IMR-90 (cell line): ENCODE measurements at regions not wholly inside any gene's neighbourhood (a gene's known extent, or its start where the extent isn't known, plus 50 kb on each side); places are given as distances from the start of the nearest gene placed in this dataset.

Source experiments
- ATAC-seq: fragments of 200-7000 bp; cut with Tn5 transposase; 2 replicates; pipeline ENCODE4 v1.9.1; 2020; ENCODE audit warnings: low read depth, mild to moderate bottlenecking, moderate library complexity
- BruUV-seq: library from RNA; stranded (reverse); fragments of 400-500 nt; replicated peaks from 2 replicates; lab custom pipeline; 2021; lab: Mats Ljungman, UMichigan
- CTCF ChIA-PET: fragments of 300-600 bp; formaldehyde crosslinking; extraction: SDS; loops from one replicate; lab custom pipeline; 2021; ENCODE audit warnings: antibody characterized with exemption; lab: Yijun Ruan, JAX
- POLR2A ChIA-PET: fragments of 300-600 bp; sonication (Branson Sonifier 250); formaldehyde crosslinking; loops from one replicate; lab custom pipeline; 2022; ENCODE audit warnings: antibody characterized with exemption; ENCODE audit not compliant: unreplicated experiment; lab: Charles Lee
- DNase-seq: peaks from one replicate; pipeline ENCODE4 v3.0.0; 2013
- H2AFZ ChIP-seq: replicated peaks from 2 replicates; pipeline ENCODE3; 2013; ENCODE audit warnings: low read length, mild to moderate bottlenecking; ENCODE audit not compliant: poor library complexity
- H2AK5ac ChIP-seq: 2 replicates; pipeline ENCODE4 v1.6.1; 2013; ENCODE audit warnings: low read depth, low read length, inconsistent platforms
- H2AK9ac ChIP-seq: replicated peaks from 2 replicates; pipeline ENCODE3; 2013; ENCODE audit warnings: mild to moderate bottlenecking, low read depth, low read length, moderate library complexity; ENCODE audit not compliant: poor library complexity
- H2BK120ac ChIP-seq: 2 replicates; pipeline ENCODE4 v1.6.1; 2013; ENCODE audit warnings: low read depth, low read length, inconsistent platforms
- H2BK15ac ChIP-seq: 3 replicates; pipeline ENCODE4 v1.6.1; 2013; ENCODE audit warnings: low read depth, low read length, inconsistent platforms
- H2BK20ac ChIP-seq: 2 replicates; pipeline ENCODE4 v1.6.1; 2013; ENCODE audit warnings: low read depth, mild to moderate bottlenecking, inconsistent platforms, low read length, moderate library complexity
- H2BK5ac ChIP-seq: 2 replicates; pipeline ENCODE4 v1.6.1; 2013; ENCODE audit warnings: mild to moderate bottlenecking, low read depth, low read length, inconsistent platforms; ENCODE audit not compliant: poor library complexity, severe bottlenecking
- H3K14ac ChIP-seq: replicated peaks from 2 replicates; pipeline ENCODE4 v1.6.1; 2013; ENCODE audit warnings: low read depth, low read length, inconsistent platforms
- H3K18ac ChIP-seq: 2 replicates; pipeline ENCODE4 v1.6.1; 2013; ENCODE audit warnings: low read depth, low read length, control low read depth
- H3K23ac ChIP-seq: 2 replicates; pipeline ENCODE4 v1.6.1; 2013; ENCODE audit warnings: low read depth, low read length, inconsistent platforms
- H3K27ac ChIP-seq: 2 replicates; pipeline ENCODE4 v1.5.1; 2013; ENCODE audit warnings: mild to moderate bottlenecking, control low read depth, low read length; ENCODE audit not compliant: insufficient read depth
- H3K27me3 ChIP-seq: 2 replicates; pipeline ENCODE4 v1.6.1; 2013; ENCODE audit warnings: low read length; ENCODE audit not compliant: control insufficient read depth, insufficient read depth
- H3K36me3 ChIP-seq: 2 replicates; pipeline ENCODE4 v1.6.1; 2013; ENCODE audit warnings: low read length, mixed read lengths; ENCODE audit not compliant: control insufficient read depth, insufficient read depth
- H3K4ac ChIP-seq: 2 replicates; pipeline ENCODE4 v1.6.1; 2013; ENCODE audit warnings: low read depth, low read length, inconsistent platforms
- H3K4me1 ChIP-seq: 2 replicates; pipeline ENCODE4 v1.6.1; 2013; ENCODE audit warnings: low read length, mixed read lengths; ENCODE audit not compliant: control insufficient read depth, insufficient read depth
- H3K4me2 ChIP-seq: 2 replicates; pipeline ENCODE4 v1.6.1; 2013; ENCODE audit warnings: low read depth, mild to moderate bottlenecking, control low read depth, low read length, moderate library complexity
- H3K4me3 ChIP-seq: 2 replicates; pipeline ENCODE4 v1.5.1; 2013; ENCODE audit warnings: low read depth, mild to moderate bottlenecking, control low read depth, low read length, moderate library complexity; ENCODE audit not compliant: insufficient read depth
- H3K56ac ChIP-seq: 2 replicates; pipeline ENCODE4 v1.6.1; 2013; ENCODE audit warnings: low read length, inconsistent platforms; ENCODE audit not compliant: insufficient read depth; ENCODE audit errors: extremely low read depth
- H3K79me1 ChIP-seq, 2 experiments: 2 replicates each; pipeline ENCODE4 v1.6.1; 2013; ENCODE audit warnings: low read length in 2 of 2, inconsistent platforms in 1 of 2, low read depth in 1 of 2
- H3K9ac ChIP-seq: 2 replicates; pipeline ENCODE4 v1.6.1; 2013; ENCODE audit warnings: low read depth, low read length, control low read depth
- H3K9me1 ChIP-seq: 2 replicates; pipeline ENCODE4 v1.6.1; 2013; ENCODE audit warnings: low read length, inconsistent platforms; ENCODE audit not compliant: insufficient read depth
- H3K9me3 ChIP-seq: 2 replicates; pipeline ENCODE4 v1.6.1; 2013; ENCODE audit warnings: low read length; ENCODE audit not compliant: control insufficient read depth, insufficient read depth
- H4K20me1 ChIP-seq: 2 replicates; pipeline ENCODE4 v1.6.1; 2013; ENCODE audit warnings: low read length, inconsistent platforms; ENCODE audit not compliant: insufficient read depth
- H4K5ac ChIP-seq: 2 replicates; pipeline ENCODE4 v1.6.1; 2013; ENCODE audit warnings: mild to moderate bottlenecking, low read depth, low read length, control low read depth
- H4K8ac ChIP-seq, 2 experiments: 2 replicates each; pipeline ENCODE4 v1.6.1; 2013; ENCODE audit warnings: low read depth in 2 of 2, low read length in 2 of 2, control low read depth in 1 of 2, inconsistent platforms in 1 of 2
- H4K91ac ChIP-seq: 2 replicates; pipeline ENCODE4 v1.6.1; 2013; ENCODE audit warnings: low read depth, low read length, inconsistent platforms; ENCODE audit not compliant: insufficient read depth
- BHLHE40 ChIP-seq: fragments of 150-350 bp; IDR thresholded peaks from 2 replicates; pipeline ENCODE4 v1.6.1; 2016; ENCODE audit warnings: mild to moderate bottlenecking, low read depth, low read length
- CEBPB ChIP-seq: IDR thresholded peaks from 2 replicates; pipeline ENCODE4 v1.6.1; 2012; ENCODE audit warnings: low read depth, low read length, improper control_type of control experiment
- CHD1 ChIP-seq: IDR thresholded peaks from 2 replicates; pipeline ENCODE4 v1.6.1; 2012; ENCODE audit warnings: low read depth, low read length, improper control_type of control experiment
- CTCF ChIP-seq: conservative IDR thresholded peaks from 2 replicates; pipeline ENCODE4 v1.5.1; 2012; ENCODE audit warnings: mild to moderate bottlenecking, low read depth, low read length, improper control_type of control experiment
- FOS ChIP-seq: fragments of 150-350 bp; IDR thresholded peaks from 2 replicates; pipeline ENCODE4 v1.6.1; 2016; ENCODE audit warnings: low read depth, low read length
- MAFK ChIP-seq: IDR thresholded peaks from 2 replicates; pipeline ENCODE4 v1.6.1; 2012; ENCODE audit warnings: low read depth, low read length, improper control_type of control experiment
- MAZ ChIP-seq: IDR thresholded peaks from 2 replicates; pipeline ENCODE4 v1.6.1; 2012; ENCODE audit warnings: low read depth, mild to moderate bottlenecking, low read length, improper control_type of control experiment, moderate library complexity, borderline replicate concordance
- MXI1 ChIP-seq: IDR thresholded peaks from 2 replicates; pipeline ENCODE4 v1.6.1; 2012; ENCODE audit warnings: low read depth, mild to moderate bottlenecking, low read length, moderate library complexity, borderline replicate concordance
- NFE2L2 ChIP-seq: fragments of 150-350 bp; IDR thresholded peaks from 2 replicates; pipeline ENCODE4 v1.6.1; 2016; ENCODE audit warnings: low read depth, mild to moderate bottlenecking, low read length
- POLR2A ChIP-seq: IDR thresholded peaks from 2 replicates; pipeline ENCODE4 v1.6.1; 2012; ENCODE audit warnings: mild to moderate bottlenecking, low read depth, low read length
- RAD21 ChIP-seq: IDR thresholded peaks from 2 replicates; pipeline ENCODE4 v1.6.1; 2012; ENCODE audit warnings: low read length, improper control_type of control experiment
- RCOR1 ChIP-seq: IDR thresholded peaks from 2 replicates; pipeline ENCODE4 v1.6.1; 2012; ENCODE audit warnings: mild to moderate bottlenecking, low read length, improper control_type of control experiment; ENCODE audit not compliant: insufficient replicate concordance
- RFX5 ChIP-seq: IDR thresholded peaks from 2 replicates; pipeline ENCODE4 v1.8.0; 2012; ENCODE audit warnings: low read depth, mild to moderate bottlenecking, low read length, moderate library complexity
- SMC3 ChIP-seq: fragments of 150-350 bp; IDR thresholded peaks from 2 replicates; pipeline ENCODE4 v1.6.1; 2016; ENCODE audit warnings: low read depth, mild to moderate bottlenecking, antibody characterized with exemption, low read length, moderate library complexity
- USF2 ChIP-seq: fragments of 150-350 bp; IDR thresholded peaks from 2 replicates; pipeline ENCODE4 v1.6.1; 2017; ENCODE audit warnings: mild to moderate bottlenecking, antibody characterized with exemption, low read length, low read depth
- WGBS, 2 experiments: methylation state at CpG; one replicate each; pipeline versions ENCODE4 v1.1.5 to v1.1.7; 2013; ENCODE audit warnings: missing lambda C conversion rate in 2 of 2; ENCODE audit not compliant: insufficient read length in 1 of 2; ENCODE audit errors: extremely low coverage in 2 of 2; 5-methylcytosine and 5-hydroxymethylcytosine counted together
- dilution Hi-C: fragments of 300-500 bp; cut with HindIII; formaldehyde crosslinking; loops from one replicate; pipeline ENCODE4 v1.14.3; 2018; ENCODE audit warnings: low sequenced_read_pairs; ENCODE audit not compliant: unreplicated experiment
- in situ Hi-C: fragments of 300-500 bp; cut with MboI; formaldehyde crosslinking; loops from 3 replicates; pipeline ENCODE4 v1.14.3; 2019; ENCODE audit warnings: low sequenced_read_pairs, inconsistent platforms, mixed read lengths
- intact Hi-C: fragments of 100-400 bp; cut with micrococcal nuclease; formaldehyde crosslinking; loops from 2 replicates; pipeline ENCODE4 v1.10.0; 2022
- TF ChIP-seq, protein P1 (sequence below): fragments of 150-350 bp; IDR thresholded peaks from 2 replicates; pipeline ENCODE4 v1.6.1; 2016; ENCODE audit warnings: low read depth, mild to moderate bottlenecking, low read length, moderate library complexity, borderline replicate concordance

DNA sequence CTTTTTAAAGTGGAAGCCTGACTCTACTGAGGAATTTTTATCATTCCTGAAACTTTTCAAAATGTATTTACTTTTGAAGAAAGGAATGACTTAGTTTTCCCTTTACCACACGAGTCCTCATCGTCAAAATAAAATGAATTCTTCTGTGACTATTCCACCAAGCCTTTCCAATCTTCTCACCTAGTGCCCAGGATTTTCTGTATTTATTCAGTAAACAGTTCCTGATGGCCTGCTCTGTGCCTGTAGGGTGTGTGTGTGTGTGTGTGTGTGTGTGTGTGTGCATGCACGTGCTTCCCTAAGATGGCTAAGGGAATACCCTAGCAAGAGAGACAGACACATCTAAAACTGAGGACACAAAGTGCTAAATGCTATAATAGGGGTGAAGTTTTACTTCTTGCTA lies 395.0 kb upstream of the USP24 start:
- Histone ChIP-seq H3K18ac (peak overlapping the region; percentile 87), H3K4me3 (no peak overlapping the region), H4K91ac (peak overlapping the region; percentile 62; the same call in 1 of the 2 replicates), H4K5ac (peak overlapping the region; percentile 82), H3K56ac (no peak overlapping the region), H3K4ac (peak overlapping the region; percentile 64; the same call in 1 of the 2 replicates), H2AK9ac (no peak overlapping the region), H3K4me2 (no peak overlapping the region), H3K9ac (no peak overlapping the region), H3K23ac (no peak overlapping the region), H2AK5ac (no peak overlapping the region), H2AFZ (no peak overlapping the region), H2BK15ac (peak overlapping the region; percentile 42; the same call in 1 of the 3 replicates), H4K20me1 (no peaks in the 10 kb centered on the region), H3K36me3 (no peaks in the 10 kb centered on the region), H2BK120ac (peak overlapping the region; percentile 53; the same call in 1 of the 2 replicates), H3K4me1 (peaks cover 9% of the 10 kb centered on the region), H3K27me3 (no peaks in the 10 kb centered on the region), H3K79me1 (no peaks in the 10 kb centered on the region), H2BK20ac (peak overlapping the region; percentile 65; the same call in 1 of the 2 replicates), H3K9me1 (0 out of 2 replicates have a peak, but pooled peaks cover 3% of the 10 kb centered on the region), H4K8ac (peak overlapping the region; percentile 35 to 50; a peak in 3 of 4 replicates), H2BK5ac (peak overlapping the region; percentile 77), H3K9me3 (peaks cover 9% of the 10 kb centered on the region), H3K27ac (peak overlapping the region; percentile 54; the same call in 1 of the 2 replicates), H3K14ac (peak overlapping the region; percentile 16)
- no TSS peak for BruUV-seq
- ATAC-seq, result peak; percentile 56
- TF ChIP-seq RAD21, result no peak
- TF ChIP-seq CHD1, result no peak
- no peak for TF ChIP-seq SMC3
- TF ChIP-seq CTCF, result no peak
- no peak for TF ChIP-seq RFX5
- no peak for TF ChIP-seq NFE2L2
- TF ChIP-seq CEBPB, result no peak
- TF ChIP-seq BHLHE40, result no peak
- no peak for TF ChIP-seq USF2
- TF ChIP-seq POLR2A, result no peak
- no peak for TF ChIP-seq FOS
- TF ChIP-seq MAFK, result no peak
- TF ChIP-seq, protein P1, sequence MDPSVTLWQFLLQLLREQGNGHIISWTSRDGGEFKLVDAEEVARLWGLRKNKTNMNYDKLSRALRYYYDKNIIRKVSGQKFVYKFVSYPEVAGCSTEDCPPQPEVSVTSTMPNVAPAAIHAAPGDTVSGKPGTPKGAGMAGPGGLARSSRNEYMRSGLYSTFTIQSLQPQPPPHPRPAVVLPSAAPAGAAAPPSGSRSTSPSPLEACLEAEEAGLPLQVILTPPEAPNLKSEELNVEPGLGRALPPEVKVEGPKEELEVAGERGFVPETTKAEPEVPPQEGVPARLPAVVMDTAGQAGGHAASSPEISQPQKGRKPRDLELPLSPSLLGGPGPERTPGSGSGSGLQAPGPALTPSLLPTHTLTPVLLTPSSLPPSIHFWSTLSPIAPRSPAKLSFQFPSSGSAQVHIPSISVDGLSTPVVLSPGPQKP, result no peak
- no peak for TF ChIP-seq RCOR1
- no peak for TF ChIP-seq MAZ
- no peak for TF ChIP-seq MXI1
- no CpG with 5 or more reads among the region's 3 CpGs for WGBS, 2 experiments
- DNase-seq, result no peak
- intact Hi-C loops, result no loop called here
- dilution Hi-C loops, result no loop called here
- POLR2A ChIA-PET, result no interaction called here
- in situ Hi-C loops, result no loop called here
- CTCF ChIA-PET, result no interaction called here
